ENCODE measurements at regions not wholly inside any gene's neighbourhood (a gene's known extent, or its start where the extent isn't known, plus 50 kb on each side); places are given as distances from the start of the nearest gene placed in this dataset.

GRCh38 chr1:29831500-29832117 lies 595.3 kb downstream of the PTPRU start:
- ChIA-PET CTCF (no interaction called here), POLR2A (ENCODE audit: low non-redundant PET) (no interaction called here)
- no peak for TF ChIP-seq CTCF (conservative IDR thresholded peaks at IDR 0.05; ENCODE audit: low read depth)
- no peak for DNase-seq (ENCODE audit: low spot score)
- H3K27ac ChIP-seq: no peak overlapping the region

GRCh38 chr1:29830916-29831315 lies 594.6 kb downstream of the PTPRU start:
- ChIA-PET CTCF (no interaction called here), POLR2A (ENCODE audit: low non-redundant PET) (no interaction called here)
- no peak for DNase-seq (ENCODE audit: low spot score)
- H3K27ac ChIP-seq: no peak overlapping the region
- no peak for TF ChIP-seq CTCF (conservative IDR thresholded peaks at IDR 0.05; ENCODE audit: low read depth)

GRCh38 chr1:29830383-29830782 lies 594.1 kb downstream of the PTPRU start:
- no peak for TF ChIP-seq CTCF (conservative IDR thresholded peaks at IDR 0.05; ENCODE audit: low read depth)
- H3K27ac ChIP-seq: no peak overlapping the region
- ChIA-PET POLR2A (ENCODE audit: low non-redundant PET) (no interaction called here), CTCF (no interaction called here)
- no peak for DNase-seq (ENCODE audit: low spot score)

- ChIA-PET CTCF (no interaction called here), POLR2A (ENCODE audit: low non-redundant PET) (no interaction called here)
- no peak for DNase-seq (ENCODE audit: low spot score)
- no peak for TF ChIP-seq CTCF (conservative IDR thresholded peaks at IDR 0.05; ENCODE audit: low read depth)
- no peak overlapping the region for H3K27ac ChIP-seq
Observed at GRCh38 chr1:29829448-29830344, 593.4 kb downstream of the PTPRU start.

GRCh38 chr1:29828526-29829447 lies 592.5 kb downstream of the PTPRU start:
- POLR2A ChIA-PET (ENCODE audit: low non-redundant PET): no interaction called here
- CTCF ChIA-PET: no interaction called here
- no peak for DNase-seq (ENCODE audit: low spot score)
- H3K27ac ChIP-seq: no peak overlapping the region
- no peak for TF ChIP-seq CTCF (conservative IDR thresholded peaks at IDR 0.05; ENCODE audit: low read depth)

GRCh38 chr1:29827801-29828525 lies 591.6 kb downstream of the PTPRU start:
- POLR2A ChIA-PET (ENCODE audit: low non-redundant PET): no interaction called here
- no peak for DNase-seq (ENCODE audit: low spot score)
- H3K27ac ChIP-seq: no peak overlapping the region
- TF ChIP-seq CTCF (conservative IDR thresholded peaks at IDR 0.05; ENCODE audit: low read depth): no peak
- CTCF ChIA-PET: no interaction called here

Measured in RWPE1 (cell line).